ENCODE measurements at regions not wholly inside any gene's neighbourhood (a gene's known extent, or its start where the extent isn't known, plus 50 kb on each side); places are given as distances from the start of the nearest gene placed in this dataset.

DNA sequence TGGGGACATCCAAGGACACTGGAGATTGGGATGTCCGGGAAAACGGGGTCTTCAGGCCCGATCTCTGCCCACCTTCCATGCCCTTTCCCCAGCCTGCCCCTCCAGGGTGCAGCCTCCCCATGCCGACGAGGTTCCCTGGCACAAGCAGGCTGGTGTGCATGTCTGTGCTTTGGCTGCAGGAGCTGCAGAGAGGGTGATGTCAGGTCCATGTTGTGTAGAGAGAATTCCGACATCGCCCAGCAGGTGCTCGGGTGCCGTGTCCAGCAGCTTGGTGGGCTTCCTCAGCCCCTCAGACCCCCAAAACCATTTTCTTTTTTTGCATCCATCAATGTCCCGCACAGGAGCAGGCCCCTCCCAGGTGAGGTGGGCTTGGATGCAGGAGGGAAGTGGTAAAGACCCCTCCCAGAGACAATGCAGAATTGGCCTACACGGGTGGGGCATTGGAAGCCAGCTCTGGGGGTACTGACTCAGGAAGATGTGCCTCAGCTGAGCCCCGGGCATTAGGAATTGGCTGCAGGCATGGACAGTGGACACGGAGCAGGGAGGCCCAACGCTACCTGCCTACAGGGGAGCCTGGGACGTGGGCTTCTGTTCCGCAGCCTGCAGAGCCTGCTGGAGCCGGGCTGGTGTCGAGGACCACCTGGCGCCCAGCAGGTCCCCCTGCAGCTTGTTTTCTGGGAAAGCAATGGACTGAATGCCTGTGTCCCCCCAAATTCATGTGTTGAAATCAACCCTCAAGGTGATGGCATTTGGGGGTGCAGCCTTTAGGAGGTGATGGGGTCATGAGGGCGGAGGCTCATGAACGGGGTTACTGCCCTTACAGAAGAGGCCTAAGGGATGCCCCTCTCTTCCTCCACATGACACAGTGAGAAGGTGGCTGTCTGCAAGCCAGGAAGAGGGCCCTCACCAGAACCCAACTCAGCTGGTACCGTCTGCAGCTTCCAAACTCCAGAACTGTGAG is 97.5 kb downstream of the METRNL start:
- no peak for DNase-seq (ENCODE audit: low spot score)
- no peak for ATAC-seq (ENCODE audit: low read depth)
- H3K27me3 ChIP-seq (ENCODE audit: insufficient read depth, poor library complexity, severe bottlenecking): no peaks in the 10 kb centered on the region

GRCh38 chr17:83177611-83178532 is 98.5 kb downstream of the METRNL start:
- Histone ChIP-seq H3K9me3 (ENCODE audit: severe bottlenecking) (no peaks in the 10 kb centered on the region), H3K27ac (ENCODE audit: poor library complexity, severe bottlenecking) (no peak overlapping the region), H3K36me3 (ENCODE audit: low read depth) (no peaks in the 10 kb centered on the region), H3K27me3 (ENCODE audit: insufficient read depth, poor library complexity, severe bottlenecking) (no peaks in the 10 kb centered on the region), H3K4me1 (ENCODE audit: insufficient read depth, poor library complexity, severe bottlenecking) (no peaks in the 10 kb centered on the region), H3K4me3 (ENCODE audit: severe bottlenecking) (no peak overlapping the region)
- TF ChIP-seq, protein P1, sequence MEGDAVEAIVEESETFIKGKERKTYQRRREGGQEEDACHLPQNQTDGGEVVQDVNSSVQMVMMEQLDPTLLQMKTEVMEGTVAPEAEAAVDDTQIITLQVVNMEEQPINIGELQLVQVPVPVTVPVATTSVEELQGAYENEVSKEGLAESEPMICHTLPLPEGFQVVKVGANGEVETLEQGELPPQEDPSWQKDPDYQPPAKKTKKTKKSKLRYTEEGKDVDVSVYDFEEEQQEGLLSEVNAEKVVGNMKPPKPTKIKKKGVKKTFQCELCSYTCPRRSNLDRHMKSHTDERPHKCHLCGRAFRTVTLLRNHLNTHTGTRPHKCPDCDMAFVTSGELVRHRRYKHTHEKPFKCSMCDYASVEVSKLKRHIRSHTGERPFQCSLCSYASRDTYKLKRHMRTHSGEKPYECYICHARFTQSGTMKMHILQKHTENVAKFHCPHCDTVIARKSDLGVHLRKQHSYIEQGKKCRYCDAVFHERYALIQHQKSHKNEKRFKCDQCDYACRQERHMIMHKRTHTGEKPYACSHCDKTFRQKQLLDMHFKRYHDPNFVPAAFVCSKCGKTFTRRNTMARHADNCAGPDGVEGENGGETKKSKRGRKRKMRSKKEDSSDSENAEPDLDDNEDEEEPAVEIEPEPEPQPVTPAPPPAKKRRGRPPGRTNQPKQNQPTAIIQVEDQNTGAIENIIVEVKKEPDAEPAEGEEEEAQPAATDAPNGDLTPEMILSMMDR (IDR thresholded peaks at IDR 0.05; ENCODE audit: poor library complexity, severe bottlenecking): no peak
- DNase-seq (ENCODE audit: low spot score) (peak; percentile 60), ATAC-seq (ENCODE audit: low read depth) (no peak)

More for the DNA sequence above, 97.5 kb downstream of the METRNL start:
- Histone ChIP-seq H3K4me1 (ENCODE audit: insufficient read depth, poor library complexity, severe bottlenecking) (no peaks in the 10 kb centered on the region), H3K27ac (ENCODE audit: poor library complexity, severe bottlenecking) (no peak overlapping the region), H3K36me3 (ENCODE audit: low read depth) (no peaks in the 10 kb centered on the region), H3K9me3 (ENCODE audit: severe bottlenecking) (no peaks in the 10 kb centered on the region), H3K4me3 (ENCODE audit: severe bottlenecking) (no peak overlapping the region)
- TF ChIP-seq, protein P1 (IDR thresholded peaks at IDR 0.05; ENCODE audit: poor library complexity, severe bottlenecking): no peak

- H3K27me3 ChIP-seq (ENCODE audit: insufficient read depth, poor library complexity, severe bottlenecking): no peaks in the 10 kb centered on the region
- DNase-seq (ENCODE audit: low spot score) (no peak), ATAC-seq (ENCODE audit: low read depth) (no peak)
Measured at GRCh38 chr17:83178533-83179304, 99.3 kb downstream of the METRNL start.

GRCh38 chr17:83179374-83179773 is 100.0 kb downstream of the METRNL start:
- no peaks in the 10 kb centered on the region for H3K27me3 ChIP-seq (ENCODE audit: insufficient read depth, poor library complexity, severe bottlenecking)
- no peaks in the 10 kb centered on the region for H3K4me1 ChIP-seq (ENCODE audit: insufficient read depth, poor library complexity, severe bottlenecking)
- ATAC-seq (ENCODE audit: low read depth): no peak
- H3K4me3 ChIP-seq (ENCODE audit: severe bottlenecking): no peak overlapping the region
- DNase-seq (ENCODE audit: low spot score): no peak
- no peaks in the 10 kb centered on the region for H3K36me3 ChIP-seq (ENCODE audit: low read depth)
- H3K9me3 ChIP-seq (ENCODE audit: severe bottlenecking): no peaks in the 10 kb centered on the region
- H3K27ac ChIP-seq (ENCODE audit: poor library complexity, severe bottlenecking): no peak overlapping the region
- TF ChIP-seq, protein P1 (IDR thresholded peaks at IDR 0.05; ENCODE audit: poor library complexity, severe bottlenecking): no peak

More at GRCh38 chr17:83178533-83179304, 99.3 kb downstream of the METRNL start:
- Histone ChIP-seq H3K27ac (ENCODE audit: poor library complexity, severe bottlenecking) (no peak overlapping the region), H3K9me3 (ENCODE audit: severe bottlenecking) (no peaks in the 10 kb centered on the region), H3K36me3 (ENCODE audit: low read depth) (no peaks in the 10 kb centered on the region), H3K4me3 (ENCODE audit: severe bottlenecking) (no peak overlapping the region), H3K4me1 (ENCODE audit: insufficient read depth, poor library complexity, severe bottlenecking) (no peaks in the 10 kb centered on the region)
- TF ChIP-seq, protein P1 (IDR thresholded peaks at IDR 0.05; ENCODE audit: poor library complexity, severe bottlenecking): no peak
